HEK293T (cell line): ENCODE measurements at regions not wholly inside any gene's neighbourhood (a gene's known extent, or its start where the extent isn't known, plus 50 kb on each side); places are given as distances from the start of the nearest gene placed in this dataset.

Source experiments
- ARNT ChIP-seq: fragments of 450-650 bp; IDR thresholded peaks from 2 replicates; pipeline ENCODE4 v1.6.1; 2017; ENCODE audit warnings: mild to moderate bottlenecking
- BHLHE40 ChIP-seq: fragments of 450-650 bp; IDR thresholded peaks from 2 replicates; pipeline ENCODE4 v1.6.1; 2016; ENCODE audit warnings: mild to moderate bottlenecking, moderate library complexity, borderline replicate concordance
- FOXA1 ChIP-seq: fragments of 450-650 bp; IDR thresholded peaks from 2 replicates; pipeline ENCODE4 v1.6.1; 2016; ENCODE audit warnings: mild to moderate bottlenecking
- FOXK2 ChIP-seq: fragments of 450-650 bp; IDR thresholded peaks from 2 replicates; pipeline ENCODE4 v1.6.1; 2016; ENCODE audit warnings: mild to moderate bottlenecking
- FOXM1 ChIP-seq: fragments of 450-650 bp; IDR thresholded peaks from 2 replicates; pipeline ENCODE4 v1.6.1; 2017; ENCODE audit warnings: mild to moderate bottlenecking, borderline replicate concordance
- HDGF ChIP-seq: fragments of 450-650 bp; IDR thresholded peaks from 2 replicates; pipeline ENCODE4 v1.6.1; 2017; ENCODE audit warnings: antibody characterized with exemption, borderline replicate concordance
- SP1 ChIP-seq: fragments of 450-650 bp; IDR thresholded peaks from 2 replicates; pipeline ENCODE4 v1.6.1; 2017
- SUZ12 ChIP-seq: fragments of 450-650 bp; IDR thresholded peaks from 2 replicates; pipeline ENCODE4 v1.6.1; 2016; ENCODE audit warnings: mild to moderate bottlenecking
- TARDBP ChIP-seq: fragments of 450-650 bp; IDR thresholded peaks from 2 replicates; pipeline ENCODE4 v1.6.1; 2016
- ZNF384 ChIP-seq: fragments of 450-650 bp; IDR thresholded peaks from 2 replicates; pipeline ENCODE4 v1.6.1; 2016
- TF ChIP-seq, protein P1 (sequence below): fragments of 450-650 bp; IDR thresholded peaks from 2 replicates; pipeline ENCODE4 v1.6.1; 2016

DNA sequence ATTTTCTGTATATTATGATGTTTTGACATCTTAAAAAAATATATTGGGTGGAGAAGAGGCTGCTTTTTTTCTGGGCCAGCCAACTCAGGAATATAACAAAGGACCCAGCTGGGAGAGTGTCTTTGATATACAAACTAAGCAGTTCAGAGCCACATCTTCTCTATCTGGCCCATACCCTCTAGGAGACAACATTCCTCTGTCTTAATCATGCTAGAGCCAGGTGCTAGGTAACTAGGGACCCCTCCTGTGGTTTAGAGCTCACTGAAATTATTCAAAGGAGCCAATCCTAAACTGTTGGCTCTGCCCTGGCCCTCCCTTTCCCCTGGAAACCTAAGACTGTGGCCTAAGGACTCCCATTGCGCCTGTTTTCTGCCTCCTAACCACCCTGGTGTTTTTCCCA lies 193.1 kb upstream of the DIO2 start:
- TF ChIP-seq ZNF384 (no peak), BHLHE40 (no peak), FOXM1 (no peak), HDGF (no peak), FOXK2 (no peak), SP1 (no peak), FOXA1 (no peak), ARNT (no peak), SUZ12 (no peak), TARDBP (no peak)
- TF ChIP-seq, protein P1, sequence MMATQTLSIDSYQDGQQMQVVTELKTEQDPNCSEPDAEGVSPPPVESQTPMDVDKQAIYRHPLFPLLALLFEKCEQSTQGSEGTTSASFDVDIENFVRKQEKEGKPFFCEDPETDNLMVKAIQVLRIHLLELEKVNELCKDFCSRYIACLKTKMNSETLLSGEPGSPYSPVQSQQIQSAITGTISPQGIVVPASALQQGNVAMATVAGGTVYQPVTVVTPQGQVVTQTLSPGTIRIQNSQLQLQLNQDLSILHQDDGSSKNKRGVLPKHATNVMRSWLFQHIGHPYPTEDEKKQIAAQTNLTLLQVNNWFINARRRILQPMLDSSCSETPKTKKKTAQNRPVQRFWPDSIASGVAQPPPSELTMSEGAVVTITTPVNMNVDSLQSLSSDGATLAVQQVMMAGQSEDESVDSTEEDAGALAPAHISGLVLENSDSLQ = no peak
